HL-60 (cell line): ENCODE measurements at regions not wholly inside any gene's neighbourhood (a gene's known extent, or its start where the extent isn't known, plus 50 kb on each side); places are given as distances from the start of the nearest gene placed in this dataset.

Experiments
- DNase-seq, 2 experiments: peaks; one replicate each; pipeline ENCODE4 v3.0.0-alpha.2; 2010 to 2020; ENCODE audit warnings: low read depth in 1 of 2, low spot score in 1 of 2
- H3K27ac ChIP-seq: fragments of 250-450 bp; sonication (Bioruptor Pico); replicated peaks from 2 replicates; pipeline ENCODE4 v1.5.1; 2020; ENCODE audit warnings: mild to moderate bottlenecking, moderate library complexity
- H3K27me3 ChIP-seq: fragments of 250-450 bp; sonication (Bioruptor Pico); 2 replicates; pipeline ENCODE4 v1.5.1; 2021; ENCODE audit warnings: mild to moderate bottlenecking, moderate library complexity; ENCODE audit not compliant: insufficient read depth, poor library complexity, severe bottlenecking
- H3K4me3 ChIP-seq: replicated peaks from 2 replicates; pipeline ENCODE4 v1.5.1; 2011; ENCODE audit warnings: mild to moderate bottlenecking, control low read depth, low read length; ENCODE audit not compliant: insufficient read depth
- CTCF ChIP-seq: IDR thresholded peaks from one replicate; pipeline ENCODE4 v1.5.1; 2011; ENCODE audit warnings: low read length, control low read depth, inconsistent platforms; ENCODE audit not compliant: insufficient read depth
- GABPA ChIP-seq: IDR thresholded peaks from 2 replicates; pipeline ENCODE4 v1.6.1; 2012; ENCODE audit warnings: low read depth
- POLR2AphosphoS5 ChIP-seq: IDR thresholded peaks from 2 replicates; pipeline ENCODE4 v1.6.1; 2012; ENCODE audit warnings: low read depth
- SPI1 ChIP-seq: IDR thresholded peaks from 2 replicates; pipeline ENCODE4 v1.6.1; 2012; ENCODE audit warnings: low read depth, mild to moderate bottlenecking, borderline replicate concordance
- TF ChIP-seq, protein P1 (sequence below): IDR thresholded peaks from 2 replicates; pipeline ENCODE4 v1.6.1; 2012; ENCODE audit warnings: low read depth; ENCODE audit not compliant: insufficient replicate concordance

- TF ChIP-seq, protein P1, sequence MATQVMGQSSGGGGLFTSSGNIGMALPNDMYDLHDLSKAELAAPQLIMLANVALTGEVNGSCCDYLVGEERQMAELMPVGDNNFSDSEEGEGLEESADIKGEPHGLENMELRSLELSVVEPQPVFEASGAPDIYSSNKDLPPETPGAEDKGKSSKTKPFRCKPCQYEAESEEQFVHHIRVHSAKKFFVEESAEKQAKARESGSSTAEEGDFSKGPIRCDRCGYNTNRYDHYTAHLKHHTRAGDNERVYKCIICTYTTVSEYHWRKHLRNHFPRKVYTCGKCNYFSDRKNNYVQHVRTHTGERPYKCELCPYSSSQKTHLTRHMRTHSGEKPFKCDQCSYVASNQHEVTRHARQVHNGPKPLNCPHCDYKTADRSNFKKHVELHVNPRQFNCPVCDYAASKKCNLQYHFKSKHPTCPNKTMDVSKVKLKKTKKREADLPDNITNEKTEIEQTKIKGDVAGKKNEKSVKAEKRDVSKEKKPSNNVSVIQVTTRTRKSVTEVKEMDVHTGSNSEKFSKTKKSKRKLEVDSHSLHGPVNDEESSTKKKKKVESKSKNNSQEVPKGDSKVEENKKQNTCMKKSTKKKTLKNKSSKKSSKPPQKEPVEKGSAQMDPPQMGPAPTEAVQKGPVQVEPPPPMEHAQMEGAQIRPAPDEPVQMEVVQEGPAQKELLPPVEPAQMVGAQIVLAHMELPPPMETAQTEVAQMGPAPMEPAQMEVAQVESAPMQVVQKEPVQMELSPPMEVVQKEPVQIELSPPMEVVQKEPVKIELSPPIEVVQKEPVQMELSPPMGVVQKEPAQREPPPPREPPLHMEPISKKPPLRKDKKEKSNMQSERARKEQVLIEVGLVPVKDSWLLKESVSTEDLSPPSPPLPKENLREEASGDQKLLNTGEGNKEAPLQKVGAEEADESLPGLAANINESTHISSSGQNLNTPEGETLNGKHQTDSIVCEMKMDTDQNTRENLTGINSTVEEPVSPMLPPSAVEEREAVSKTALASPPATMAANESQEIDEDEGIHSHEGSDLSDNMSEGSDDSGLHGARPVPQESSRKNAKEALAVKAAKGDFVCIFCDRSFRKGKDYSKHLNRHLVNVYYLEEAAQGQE: no peak
- 0 out of 2 replicates have a peak, but pooled peaks have one; percentile 18 for TF ChIP-seq POLR2AphosphoS5
- H3K27me3 ChIP-seq: no peaks in the 10 kb centered on the region
- peak; percentile 67 to 81 for DNase-seq
- H3K27ac ChIP-seq: no peak overlapping the region
- H3K4me3 ChIP-seq: no peak overlapping the region
Measured at GRCh38 chr5:135214897-135215616, 181.0 kb upstream of the PITX1 start.

- TF ChIP-seq SPI1 (no peak), POLR2AphosphoS5 (no peak), GABPA (no peak), CTCF (no peak)
- TF ChIP-seq, protein P1: no peak
- no peaks in the 10 kb centered on the region for H3K27me3 ChIP-seq
- DNase-seq: no peak
- no peak overlapping the region for H3K4me3 ChIP-seq
- no peak overlapping the region for H3K27ac ChIP-seq
Measured at GRCh38 chr5:135213466-135214239, 179.6 kb upstream of the PITX1 start.

- TF ChIP-seq CTCF: no peak
- no peaks in the 10 kb centered on the region for H3K27me3 ChIP-seq
- no peak overlapping the region for H3K4me3 ChIP-seq
- DNase-seq: no peak
- H3K27ac ChIP-seq: no peak overlapping the region
Measured at GRCh38 chr5:135213027-135213386, 179.0 kb upstream of the PITX1 start.

DNA sequence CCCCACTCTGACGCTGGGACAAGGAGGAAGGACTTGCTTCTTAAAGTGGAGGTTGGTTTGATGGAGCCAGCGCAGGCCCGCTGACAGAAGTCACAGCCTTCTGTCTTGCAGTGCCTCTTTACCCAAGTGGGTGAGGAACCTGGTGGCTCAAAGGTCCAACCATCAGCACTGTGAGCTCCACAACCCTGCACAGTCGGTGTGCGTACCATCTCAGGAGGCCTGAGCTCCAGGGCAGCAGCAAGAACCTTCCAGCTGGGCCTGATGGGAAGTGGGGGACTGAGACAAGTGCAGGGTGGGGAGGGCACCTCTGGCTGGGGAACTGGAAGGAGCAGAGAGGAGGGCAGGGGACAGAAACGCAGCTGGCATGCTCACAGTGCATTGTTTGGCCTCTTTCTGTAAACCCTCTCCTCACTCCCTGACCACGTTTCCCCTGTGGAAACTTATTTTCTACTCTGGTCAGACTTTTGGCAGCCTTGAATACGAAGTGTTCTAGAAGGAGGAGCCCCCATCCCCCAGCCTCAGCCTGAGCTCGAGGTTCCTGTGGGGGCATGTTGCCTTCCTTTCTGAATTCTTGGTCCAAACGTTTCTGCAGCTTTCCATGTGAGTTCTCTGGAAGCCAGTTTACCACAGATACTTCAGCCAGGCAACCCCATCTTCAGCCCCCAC is 178.5 kb upstream of the PITX1 start:
- TF ChIP-seq SPI1 (no peak), CTCF (no peak), POLR2AphosphoS5 (no peak), GABPA (no peak)
- TF ChIP-seq, protein P1: no peak
- no peak for DNase-seq
- Histone ChIP-seq H3K4me3 (no peak overlapping the region), H3K27ac (no peak overlapping the region), H3K27me3 (no peaks in the 10 kb centered on the region)
